Body of pancreas (tissue), 4 donors: ENCODE measurements at regions not wholly inside any gene's neighbourhood (a gene's known extent, or its start where the extent isn't known, plus 50 kb on each side); places are given as distances from the start of the nearest gene placed in this dataset.

Experiments
- ATAC-seq: fragments of 150-250 bp; one replicate; pipeline ENCODE4 v1.9.1; 2016
- DNase-seq, 4 donors: peaks; one replicate each; pipeline ENCODE4 v3.0.0-alpha.2; 2019
- H3K27ac ChIP-seq, 4 donors: fragments of 200-600 bp; sonication (generic); 1 replicate in 3 of 4; 2 replicates in 1 of 4; pipeline versions ENCODE4 v1.5.1 to v1.6.1; 2016 to 2019; ENCODE audit warnings: mild to moderate bottlenecking in 1 of 4, mixed read lengths in 1 of 4, moderate library complexity in 1 of 4
- H3K27me3 ChIP-seq, 2 donors: fragments of 200-600 bp; sonication (generic); one replicate each; pipeline ENCODE4 v1.6.0; 2016; ENCODE audit warnings: mild to moderate bottlenecking in 1 of 2
- H3K36me3 ChIP-seq, 2 donors: fragments of 200-600 bp; sonication (generic); replicated peaks in 1 of 2; 2 replicates each; pipeline ENCODE4 v1.5.1; 2016; ENCODE audit warnings: low read depth in 2 of 2; ENCODE audit not compliant: insufficient read depth in 1 of 2
- H3K4me1 ChIP-seq: fragments of 200-600 bp; sonication (generic); one replicate; pipeline ENCODE4 v1.6.0; 2016
- H3K4me3 ChIP-seq, 2 donors: fragments of 200-600 bp; sonication (generic); 1 replicate in 1 of 2; 2 replicates in 1 of 2; pipeline ENCODE4 v1.5.1; 2016 to 2019
- H3K9me3 ChIP-seq, 3 donors: fragments of 200-600 bp; sonication (generic); 1 replicate in 2 of 3; 2 replicates in 1 of 3; pipeline ENCODE4 v1.5.1; 2016
- POLR2A ChIP-seq, 3 donors: fragments of 450-650 bp; IDR thresholded peaks; one replicate each; pipeline ENCODE4 v1.6.1; 2016; ENCODE audit warnings: antibody characterized with exemption in 3 of 3, mild to moderate bottlenecking in 2 of 3
- WGBS, 2 donors: methylation state at CpG; one replicate each; pipeline ENCODE4 v1.1.5; 2017; 5-methylcytosine and 5-hydroxymethylcytosine counted together
- intact Hi-C: fragments of 100-400 bp; cut with DNase I; formaldehyde crosslinking; loops from one replicate; pipeline ENCODE4 v1.15.1; 2023
- TF ChIP-seq, protein P1 (sequence below), 7 experiments: fragments of 450-650 bp in 4 of 7; fragments of 200-600 bp in 3 of 7; sonication (generic) in 3 of 7; IDR thresholded peaks; one replicate each; pipeline ENCODE4 v1.5.1; 2016 to 2019; ENCODE audit warnings: antibody characterized with exemption in 7 of 7

DNA sequence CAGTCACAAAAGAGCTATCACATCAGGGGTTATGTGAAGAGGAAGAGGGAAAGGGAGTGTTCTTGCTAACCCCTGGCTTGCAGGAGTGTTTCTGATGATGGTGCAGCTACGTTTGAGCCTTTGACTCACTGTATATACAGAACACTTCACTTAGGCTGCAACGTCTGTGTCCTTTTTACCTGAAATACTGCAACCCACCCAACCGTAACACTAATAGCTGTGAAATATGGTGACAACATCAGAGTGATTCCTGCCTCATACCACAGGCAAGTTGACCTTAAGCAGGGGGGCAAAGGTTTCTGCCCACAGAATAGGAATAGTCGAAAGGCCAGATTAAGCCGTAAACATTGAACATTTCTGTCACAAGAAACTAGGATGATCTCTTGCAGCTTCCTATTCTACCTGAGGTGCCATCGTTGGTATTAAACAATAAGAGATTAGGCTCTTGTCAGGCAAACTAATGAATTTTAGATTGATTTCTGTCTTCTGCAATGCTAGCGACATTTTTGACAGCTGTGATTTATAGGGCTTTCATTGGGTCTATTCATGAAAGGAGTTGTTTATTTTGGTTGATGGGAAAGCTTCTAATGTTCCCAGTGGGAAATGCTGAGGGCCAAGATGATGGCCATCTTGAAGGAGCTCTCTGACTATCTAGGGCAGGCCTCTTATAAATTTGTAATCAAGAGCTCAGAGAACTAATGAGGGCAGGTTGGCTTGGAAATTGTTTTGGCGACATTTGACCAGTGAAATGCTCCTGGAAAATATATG, 316.8 kb downstream of the PIK3C3 start:
- WGBS, 2 donors = 51 to 55% methylated on average over 8 of the region's 8 CpGs
- ATAC-seq (no peak), DNase-seq (no peak)
- H3K4me3 ChIP-seq = no peak overlapping the region
- no peak overlapping the region for H3K27ac ChIP-seq
- no peak for TF ChIP-seq POLR2A (IDR thresholded peaks at IDR 0.05)
- TF ChIP-seq, protein P1, sequence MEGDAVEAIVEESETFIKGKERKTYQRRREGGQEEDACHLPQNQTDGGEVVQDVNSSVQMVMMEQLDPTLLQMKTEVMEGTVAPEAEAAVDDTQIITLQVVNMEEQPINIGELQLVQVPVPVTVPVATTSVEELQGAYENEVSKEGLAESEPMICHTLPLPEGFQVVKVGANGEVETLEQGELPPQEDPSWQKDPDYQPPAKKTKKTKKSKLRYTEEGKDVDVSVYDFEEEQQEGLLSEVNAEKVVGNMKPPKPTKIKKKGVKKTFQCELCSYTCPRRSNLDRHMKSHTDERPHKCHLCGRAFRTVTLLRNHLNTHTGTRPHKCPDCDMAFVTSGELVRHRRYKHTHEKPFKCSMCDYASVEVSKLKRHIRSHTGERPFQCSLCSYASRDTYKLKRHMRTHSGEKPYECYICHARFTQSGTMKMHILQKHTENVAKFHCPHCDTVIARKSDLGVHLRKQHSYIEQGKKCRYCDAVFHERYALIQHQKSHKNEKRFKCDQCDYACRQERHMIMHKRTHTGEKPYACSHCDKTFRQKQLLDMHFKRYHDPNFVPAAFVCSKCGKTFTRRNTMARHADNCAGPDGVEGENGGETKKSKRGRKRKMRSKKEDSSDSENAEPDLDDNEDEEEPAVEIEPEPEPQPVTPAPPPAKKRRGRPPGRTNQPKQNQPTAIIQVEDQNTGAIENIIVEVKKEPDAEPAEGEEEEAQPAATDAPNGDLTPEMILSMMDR (IDR thresholded peaks at IDR 0.05) = no peak
- no peaks in the 10 kb centered on the region for H3K36me3 ChIP-seq
- no peaks in the 10 kb centered on the region for H3K27me3 ChIP-seq
- peaks cover 6% of the 10 kb centered on the region for H3K4me1 ChIP-seq
- intact Hi-C loops = no loop called here
- no peaks in the 10 kb centered on the region for H3K9me3 ChIP-seq

DNA sequence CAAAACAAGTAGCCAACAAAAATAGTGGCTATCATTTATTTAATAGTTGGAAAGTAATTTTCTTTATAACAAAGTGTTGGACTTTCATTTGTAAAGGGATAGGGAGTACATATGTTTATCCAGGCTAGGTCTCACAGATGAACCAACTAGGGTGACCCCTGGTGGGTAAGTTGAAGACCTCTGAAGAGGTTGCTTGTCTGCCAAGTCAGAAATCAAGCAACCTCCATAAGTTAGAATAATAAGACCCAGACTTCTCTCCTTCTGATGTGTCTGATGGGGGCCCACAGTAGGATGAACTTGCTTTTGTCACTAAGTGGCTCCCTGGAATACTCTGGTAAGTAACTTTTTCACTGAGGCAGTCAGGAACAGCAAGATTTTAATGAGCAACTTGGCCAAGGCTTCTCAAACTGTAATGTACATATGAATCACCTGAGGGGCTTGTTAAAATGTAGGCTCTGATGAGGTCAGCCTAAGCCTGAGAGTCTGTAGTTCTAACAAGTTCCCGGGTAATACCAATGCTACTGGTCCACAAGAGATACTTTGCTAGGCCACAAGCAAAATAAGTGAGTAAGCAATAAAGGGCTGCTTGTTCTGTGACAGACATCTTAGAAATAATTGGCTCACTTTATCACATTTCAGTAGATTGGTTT, 319.6 kb downstream of the PIK3C3 start:
- no peak overlapping the region for H3K27ac ChIP-seq
- H3K4me3 ChIP-seq = no peak overlapping the region
- no peaks in the 10 kb centered on the region for H3K9me3 ChIP-seq
- no peaks in the 10 kb centered on the region for H3K36me3 ChIP-seq
- TF ChIP-seq, protein P1 (IDR thresholded peaks at IDR 0.05) = no peak
- TF ChIP-seq POLR2A (IDR thresholded peaks at IDR 0.05) = no peak
- no peak for DNase-seq
- no peaks in the 10 kb centered on the region for H3K27me3 ChIP-seq
- 0% methylated on average over 1 of the region's 1 CpG for WGBS, 2 donors
- intact Hi-C loops = no loop called here
- H3K4me1 ChIP-seq = peaks cover 6% of the 10 kb centered on the region
- ATAC-seq = no peak

DNA sequence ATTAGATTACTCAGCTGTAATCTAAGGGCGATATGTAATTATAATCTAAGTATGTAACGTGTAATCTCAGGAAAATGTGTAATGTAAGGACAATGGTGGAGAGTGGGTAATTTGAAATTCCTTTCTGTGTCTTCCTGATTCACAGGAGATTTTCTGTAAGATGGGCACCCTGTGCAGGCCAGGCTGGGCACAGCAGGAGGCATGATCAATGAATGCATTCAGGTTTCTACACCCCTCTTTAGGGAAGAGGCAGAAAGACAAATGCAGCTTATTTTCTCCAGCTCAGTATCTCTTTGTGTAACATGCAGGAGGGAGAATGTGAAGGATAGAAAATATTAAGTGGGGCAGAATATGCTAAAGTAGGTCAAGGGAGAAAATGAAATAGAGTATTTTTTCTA, 320.1 kb downstream of the PIK3C3 start:
- Histone ChIP-seq H3K27ac (no peak overlapping the region), H3K4me1 (peaks cover 6% of the 10 kb centered on the region), H3K36me3 (no peaks in the 10 kb centered on the region), H3K27me3 (no peaks in the 10 kb centered on the region), H3K9me3 (no peaks in the 10 kb centered on the region), H3K4me3 (no peak overlapping the region)
- DNase-seq = no peak
- TF ChIP-seq, protein P1 (IDR thresholded peaks at IDR 0.05) = no peak
- no peak for TF ChIP-seq POLR2A (IDR thresholded peaks at IDR 0.05)
- 41 to 43% methylated on average over 2 of the region's 2 CpGs for WGBS, 2 donors
- no peak for ATAC-seq
- intact Hi-C loops = no loop called here

DNA sequence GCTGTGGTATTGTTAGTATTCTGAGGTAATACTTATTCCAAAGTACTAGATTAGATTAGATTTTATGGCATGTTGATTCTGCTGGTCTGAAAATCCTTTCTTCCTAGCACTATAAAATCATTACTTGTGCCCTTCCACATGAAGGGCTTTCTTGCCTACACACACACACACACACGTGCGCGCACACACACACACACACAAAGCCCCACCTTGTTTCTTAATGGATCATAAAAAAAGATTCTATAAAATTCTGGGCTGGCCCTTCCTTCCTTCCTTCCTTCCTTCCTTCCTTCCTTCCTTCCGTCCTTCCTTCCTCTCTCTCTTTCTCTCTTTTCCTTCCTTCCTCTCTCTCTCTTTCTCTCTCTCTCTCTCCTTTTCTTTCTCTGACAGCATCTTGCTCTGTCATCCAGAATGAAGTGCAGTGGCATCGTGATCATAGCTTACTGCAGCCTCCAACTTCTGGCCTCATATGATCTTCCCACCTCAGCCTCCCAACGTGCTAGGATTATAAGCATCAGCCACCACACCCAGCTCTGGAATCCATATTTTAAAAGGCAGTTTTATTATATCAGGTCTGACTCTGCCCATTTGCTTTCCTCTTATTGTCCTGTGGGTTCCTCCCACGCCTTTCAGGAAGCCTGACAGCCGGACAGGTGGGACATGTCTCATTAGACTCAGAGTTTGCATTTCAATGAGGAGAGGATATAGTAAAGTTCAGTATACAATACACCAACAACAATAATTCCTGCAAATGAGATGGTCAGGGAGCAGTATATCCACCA, 321.1 kb downstream of the PIK3C3 start:
- Histone ChIP-seq H3K27ac (no peak overlapping the region), H3K4me1 (peaks cover 6% of the 10 kb centered on the region), H3K36me3 (no peaks in the 10 kb centered on the region), H3K9me3 (no peaks in the 10 kb centered on the region), H3K4me3 (no peak overlapping the region), H3K27me3 (no peaks in the 10 kb centered on the region)
- TF ChIP-seq POLR2A (IDR thresholded peaks at IDR 0.05) = no peak
- TF ChIP-seq, protein P1 (IDR thresholded peaks at IDR 0.05) = no peak
- ATAC-seq (no peak), DNase-seq (no peak)
- intact Hi-C loops = no loop called here
- WGBS, 2 donors = 70 to 71% methylated on average over 7 of the region's 8 CpGs
